Suprapubic skin (tissue), 3 donors: ENCODE measurements at regions not wholly inside any gene's neighbourhood (a gene's known extent, or its start where the extent isn't known, plus 50 kb on each side); places are given as distances from the start of the nearest gene placed in this dataset.

Experiments
- CTCF ChIP-seq, 2 donors: fragments of 200-600 bp in 1 of 2; fragments of 450-650 bp in 1 of 2; sonication (generic) in 1 of 2; IDR thresholded peaks; one replicate each; pipeline ENCODE4 v1.5.1; 2016 to 2019; ENCODE audit warnings: antibody characterized with exemption in 2 of 2, mild to moderate bottlenecking in 1 of 2, moderate library complexity in 1 of 2
- POLR2AphosphoS5 ChIP-seq, 3 donors: sonication (generic); formaldehyde crosslinking; IDR thresholded peaks; one replicate each; pipeline ENCODE4 v1.6.1; 2017; ENCODE audit warnings: antibody characterized with exemption in 3 of 3

- no peak for TF ChIP-seq CTCF (IDR thresholded peaks at IDR 0.05)
- TF ChIP-seq POLR2AphosphoS5 (IDR thresholded peaks at IDR 0.05), result no peak
These were observed 643.9 kb upstream of the VRK2 start for GRCh38 chr2:57402755-57403154.
